Endothelial cell of umbilical vein (primary cell): ENCODE measurements at regions not wholly inside any gene's neighbourhood (a gene's known extent, or its start where the extent isn't known, plus 50 kb on each side); places are given as distances from the start of the nearest gene placed in this dataset.
A peak's percentile ranks its signal among the peaks of the same experiment; 100 is the strongest.

Experiments
- BruUV-seq: library from RNA; stranded (reverse); fragments of 400-500 nt; replicated peaks from 2 replicates; lab custom pipeline; 2021; lab: Mats Ljungman, UMichigan
- CTCF ChIA-PET: fragments of 300-600, 350-600 bp; sonication (Branson Sonifier 250); formaldehyde crosslinking; loops from one replicate; lab custom pipeline; 2021; ENCODE audit warnings: antibody characterized with exemption, inconsistent platforms; lab: Charles Lee
- POLR2A ChIA-PET: fragments of 300-600, 350-600 bp; sonication (Branson Sonifier 250); formaldehyde crosslinking; loops from one replicate; lab custom pipeline; 2021; ENCODE audit warnings: antibody characterized with exemption, inconsistent platforms; lab: Charles Lee
- DNase-seq: peaks from one replicate; pipeline ENCODE4 v3.0.0-alpha.2; 2011; ENCODE audit warnings: low read depth, low spot score
- FAIRE-seq: peaks from 2 replicates; lab custom pipeline; 2011; peaks lifted over from hg19 to GRCh38; lab: Jason Lieb, UNC
- H2AFZ ChIP-seq: 2 replicates; pipeline ENCODE4 v1.6.0; 2012; ENCODE audit warnings: low read depth, low read length, control low read depth, inconsistent platforms
- H3K27ac ChIP-seq: 2 replicates; pipeline ENCODE4 v1.5.1; 2011; ENCODE audit warnings: low read depth, mild to moderate bottlenecking, control low read depth, low read length, moderate library complexity; ENCODE audit not compliant: insufficient read depth
- H3K27me3 ChIP-seq, 2 experiments: 2 replicates each; pipeline versions ENCODE4 v1.6.0 to v1.6.1; 2011; ENCODE audit warnings: low read length in 2 of 2, mixed read lengths in 1 of 2; ENCODE audit not compliant: control insufficient read depth in 2 of 2, insufficient read depth in 2 of 2
- H3K36me3 ChIP-seq, 2 experiments: 2 replicates in 1 of 2; 3 replicates in 1 of 2; pipeline ENCODE4 v1.5.1; 2011; ENCODE audit warnings: low read length in 2 of 2, mild to moderate bottlenecking in 1 of 2, moderate library complexity in 1 of 2; ENCODE audit not compliant: control insufficient read depth in 2 of 2, insufficient read depth in 2 of 2; ENCODE audit errors: extremely low read depth in 1 of 2
- H3K4me1 ChIP-seq: 3 replicates; pipeline ENCODE4 v1.5.1; 2011; ENCODE audit warnings: mild to moderate bottlenecking, low read length; ENCODE audit not compliant: control insufficient read depth, insufficient read depth; ENCODE audit errors: extremely low read depth
- H3K4me2 ChIP-seq: 2 replicates; pipeline ENCODE4 v1.6.1; 2011; ENCODE audit warnings: low read length, control low read depth, mixed read lengths; ENCODE audit not compliant: insufficient read depth
- H3K4me3 ChIP-seq, 3 experiments: fragments of 200-600 bp in 1 of 3; sonication (generic), shearing (Covaris generic) in 1 of 3; replicated peaks in 1 of 3; 2 replicates each; pipeline ENCODE4 v1.5.1; 2011 to 2016; ENCODE audit warnings: control low read depth in 3 of 3, low read length in 3 of 3, mild to moderate bottlenecking in 2 of 3, inconsistent platforms in 1 of 3, low read depth in 1 of 3, moderate library complexity in 1 of 3; ENCODE audit not compliant: insufficient read depth in 1 of 3
- H3K79me2 ChIP-seq: 2 replicates; pipeline ENCODE4 v1.6.0; 2012; ENCODE audit warnings: low read length, inconsistent platforms; ENCODE audit not compliant: control insufficient read depth, insufficient read depth
- H3K9ac ChIP-seq: replicated peaks from 2 replicates; pipeline ENCODE3; 2011; ENCODE audit warnings: low read length, control low read depth; ENCODE audit not compliant: insufficient read depth; ENCODE audit errors: extremely low read depth
- H3K9me1 ChIP-seq: replicated peaks from 3 replicates; pipeline ENCODE4 v1.6.0; 2011; ENCODE audit warnings: mild to moderate bottlenecking, low read length; ENCODE audit not compliant: control insufficient read depth, insufficient read depth; ENCODE audit errors: extremely low read depth
- H3K9me3 ChIP-seq: replicated peaks from 2 replicates; pipeline ENCODE4 v1.5.1; 2012; ENCODE audit warnings: low read length, inconsistent platforms; ENCODE audit not compliant: control insufficient read depth, insufficient read depth
- H4K20me1 ChIP-seq: replicated peaks from 2 replicates; pipeline ENCODE3; 2011; ENCODE audit warnings: mild to moderate bottlenecking, low read length; ENCODE audit not compliant: control insufficient read depth, insufficient read depth; ENCODE audit errors: extremely low read depth
- CTCF ChIP-seq, 2 donors: IDR thresholded peaks; 1 replicate in 1 of 2; 2 replicates in 1 of 2; pipeline ENCODE4 v1.5.1; 2011; ENCODE audit warnings: low read length in 2 of 2, mild to moderate bottlenecking in 2 of 2, moderate library complexity in 2 of 2, control low read depth in 1 of 2, inconsistent platforms in 1 of 2, low read depth in 1 of 2; ENCODE audit not compliant: insufficient read depth in 1 of 2; ENCODE audit errors: extremely low read depth in 1 of 2
- EZH2 ChIP-seq: IDR thresholded peaks from 2 replicates; pipeline ENCODE4 v1.6.1; 2012; ENCODE audit warnings: borderline replicate concordance, low read depth, mild to moderate bottlenecking, moderate library complexity, low read length, inconsistent platforms; ENCODE audit not compliant: severe bottlenecking
- FOS ChIP-seq: IDR thresholded peaks from 2 replicates; pipeline ENCODE4 v1.6.1; 2011; ENCODE audit warnings: mild to moderate bottlenecking, low read length, moderate library complexity, borderline replicate concordance; ENCODE audit not compliant: insufficient read depth
- GATA2 ChIP-seq: IDR thresholded peaks from 2 replicates; pipeline ENCODE4 v1.7.0; 2011; ENCODE audit warnings: low read depth, mild to moderate bottlenecking, moderate library complexity, mixed read lengths, low read length; ENCODE audit not compliant: insufficient read length, insufficient read depth
- JUN ChIP-seq: IDR thresholded peaks from 2 replicates; pipeline ENCODE4 v1.6.1; 2011; ENCODE audit warnings: borderline replicate concordance, low read depth; ENCODE audit not compliant: insufficient read length, insufficient read depth
- MAX ChIP-seq: IDR thresholded peaks from 2 replicates; pipeline ENCODE4 v1.6.1; 2011; ENCODE audit not compliant: insufficient read depth, insufficient read length
- MYC ChIP-seq: IDR thresholded peaks from one replicate; pipeline ENCODE4 v1.6.1; 2011; ENCODE audit warnings: mild to moderate bottlenecking, low read depth, low read length
- POLR2A ChIP-seq: IDR thresholded peaks from 2 replicates; pipeline ENCODE4 v1.6.1; 2012; ENCODE audit warnings: low read depth, mild to moderate bottlenecking, control low read depth, low read length
- POLR2AphosphoS5 ChIP-seq: IDR thresholded peaks from 2 replicates; pipeline ENCODE4 v1.6.1; 2012; ENCODE audit warnings: low read depth, mild to moderate bottlenecking, control low read depth, low read length, moderate library complexity; ENCODE audit not compliant: insufficient read depth
- dilution Hi-C: fragments of 300-500 bp; cut with MboI; formaldehyde crosslinking; loops from one replicate; pipeline ENCODE4 v1.15.0; 2019; ENCODE audit warnings: low sequenced_read_pairs; ENCODE audit not compliant: extremely low pct_ligation_motif_present
- intact Hi-C: fragments of 100-400 bp; cut with micrococcal nuclease; formaldehyde crosslinking; loops from one replicate; pipeline ENCODE4 v1.10.0; 2022

- ChIA-PET POLR2A (interaction anchor here (1.5 kb wide), 1 partner anchor 10 kb away, joined by 4 read pairs; no protein-coding TSS in a partner anchor), CTCF (interaction anchor here (0.7 to 2.9 kb wide), 12 partner anchors 10 to 456 kb away, joined by 3 to 19 read pairs (median 4); partner anchors contain the start of gene BAMBI)
- H3K9me1 ChIP-seq = no peaks in the 10 kb centered on the region
- H3K27ac ChIP-seq = no peak overlapping the region
- H3K4me3 ChIP-seq = no peak overlapping the region
- BruUV-seq = no TSS peak
- peak; percentile 42 for DNase-seq
- intact Hi-C loops = no loop called here
- dilution Hi-C loops = no loop called here
- H3K9ac ChIP-seq = no peak overlapping the region
- peaks cover 0 to 5% of the 10 kb centered on the region in 2 experiments for H3K27me3 ChIP-seq
- H4K20me1 ChIP-seq = no peaks in the 10 kb centered on the region
- no peaks in the 10 kb centered on the region for H3K9me3 ChIP-seq
- no peaks in the 10 kb centered on the region for H3K36me3 ChIP-seq
- H2AFZ ChIP-seq = no peak overlapping the region
- no peaks in the 10 kb centered on the region for H3K4me1 ChIP-seq
- no peak overlapping the region for H3K4me2 ChIP-seq
- H3K79me2 ChIP-seq = no peaks in the 10 kb centered on the region
- FAIRE-seq = no peak
- TF ChIP-seq CTCF (IDR thresholded peaks at IDR 0.05; ENCODE audit: extremely low read depth in 1 of 2, insufficient read depth in 1 of 2, low read depth in 1 of 2, low read length in 2 of 2) = peak; percentile 62 to 66
- no peak for TF ChIP-seq MYC
Observed at GRCh38 chr10:29119374-29119773, 169.5 kb upstream of the LYZL1 start.

GRCh38 chr10:29120216-29120615, 168.7 kb upstream of the LYZL1 start:
- DNase-seq = no peak
- Histone ChIP-seq H3K9me1 (no peaks in the 10 kb centered on the region), H3K4me1 (no peaks in the 10 kb centered on the region), H3K27ac (no peak overlapping the region), H3K27me3 (peaks cover 0 to 5% of the 10 kb centered on the region in 2 experiments), H3K4me3 (no peak overlapping the region), H3K4me2 (no peak overlapping the region), H3K9ac (no peak overlapping the region), H3K36me3 (no peaks in the 10 kb centered on the region), H2AFZ (no peak overlapping the region), H4K20me1 (no peaks in the 10 kb centered on the region), H3K79me2 (no peaks in the 10 kb centered on the region), H3K9me3 (no peaks in the 10 kb centered on the region)
- dilution Hi-C loops = no loop called here
- ChIA-PET POLR2A (interaction anchor here (1.5 kb wide), 1 partner anchor 9 kb away, joined by 4 read pairs; no protein-coding TSS in a partner anchor), CTCF (interaction anchor here (0.7 to 2.9 kb wide), 7 partner anchors 9 to 456 kb away, joined by 3 to 19 read pairs (median 4); no protein-coding TSS in a partner anchor)
- TF ChIP-seq EZH2 = no peak
- no peak for TF ChIP-seq MYC
- TF ChIP-seq POLR2AphosphoS5 = no peak
- no peak for TF ChIP-seq FOS
- TF ChIP-seq JUN = no peak
- TF ChIP-seq GATA2 = no peak
- TF ChIP-seq POLR2A = no peak
- TF ChIP-seq CTCF (IDR thresholded peaks at IDR 0.05; ENCODE audit: extremely low read depth in 1 of 2, insufficient read depth in 1 of 2, low read depth in 1 of 2, low read length in 2 of 2) = no peak
- no peak for TF ChIP-seq MAX
- no peak for FAIRE-seq
- BruUV-seq = no TSS peak
- intact Hi-C loops = no loop called here
